ENCODE measurements at regions not wholly inside any gene's neighbourhood (a gene's known extent, or its start where the extent isn't known, plus 50 kb on each side); places are given as distances from the start of the nearest gene placed in this dataset.

GRCh38 chr7:156487811-156488533 is 152.6 kb upstream of the RNF32 start:
- no peaks in the 10 kb centered on the region for H3K36me3 Mint-ChIP-seq (ENCODE audit: low read depth, unreplicated experiment)
- Histone ChIP-seq H3K79me2 (ENCODE audit: insufficient read depth, low read length) (no peaks in the 10 kb centered on the region), H3K27me3 (ENCODE audit: insufficient read depth, low read length) (no peaks in the 10 kb centered on the region), H3K9me3 (ENCODE audit: insufficient read depth, low read depth, low read length) (no peaks in the 10 kb centered on the region), H3K9ac (ENCODE audit: low read length) (no peak overlapping the region), H3K4me3 (ENCODE audit: insufficient read depth, low read depth, low read length) (no peak overlapping the region), H4K20me1 (ENCODE audit: insufficient read depth, low read length) (no peaks in the 10 kb centered on the region), H3K4me2 (ENCODE audit: low read length) (no peak overlapping the region), H2AFZ (ENCODE audit: low read depth, low read length) (no peak overlapping the region), H3K27ac (ENCODE audit: low read depth, low read length) (no peak overlapping the region), H3K4me1 (ENCODE audit: insufficient read depth, low read length) (no peaks in the 10 kb centered on the region), H3K36me3 (ENCODE audit: insufficient read depth, low read length) (no peaks in the 10 kb centered on the region)
- H3K27ac Mint-ChIP-seq (ENCODE audit: unreplicated experiment): no peak overlapping the region
- H3K4me3 Mint-ChIP-seq (ENCODE audit: unreplicated experiment): no peak overlapping the region
- FAIRE-seq (no peak), DNase-seq (ENCODE audit: low read depth) (no peak)
- TF ChIP-seq CTCF (IDR thresholded peaks at IDR 0.05; ENCODE audit: insufficient read depth, low read depth, low read length): no peak
- TF ChIP-seq EZH2 (IDR thresholded peaks at IDR 0.05; ENCODE audit: insufficient read depth, low read length): no peak
- H3K4me1 Mint-ChIP-seq (ENCODE audit: low read depth, unreplicated experiment): no peaks in the 10 kb centered on the region
- peaks cover 19% of the 10 kb centered on the region for H3K27me3 Mint-ChIP-seq (ENCODE audit: low read depth, unreplicated experiment)
- H3K9me3 Mint-ChIP-seq (ENCODE audit: unreplicated experiment): no peaks in the 10 kb centered on the region

- H2AFZ ChIP-seq (ENCODE audit: low read depth, low read length): no peak overlapping the region
- H3K36me3 Mint-ChIP-seq (ENCODE audit: low read depth, unreplicated experiment): no peaks in the 10 kb centered on the region
- H3K4me3 Mint-ChIP-seq (ENCODE audit: unreplicated experiment): no peak overlapping the region
- no peaks in the 10 kb centered on the region for H3K27me3 ChIP-seq (ENCODE audit: insufficient read depth, low read length)
- no peaks in the 10 kb centered on the region for H3K9me3 ChIP-seq (ENCODE audit: insufficient read depth, low read depth, low read length)
- H3K9me3 Mint-ChIP-seq (ENCODE audit: unreplicated experiment): peaks cover 1% of the 10 kb centered on the region
- H3K27me3 Mint-ChIP-seq (ENCODE audit: low read depth, unreplicated experiment): peaks cover 26% of the 10 kb centered on the region
- H4K20me1 ChIP-seq (ENCODE audit: insufficient read depth, low read length): no peaks in the 10 kb centered on the region
- FAIRE-seq (no peak), DNase-seq (ENCODE audit: low read depth) (no peak)
- no peak overlapping the region for H3K9ac ChIP-seq (ENCODE audit: low read length)
- TF ChIP-seq EZH2 (IDR thresholded peaks at IDR 0.05; ENCODE audit: insufficient read depth, low read length) (no peak), CTCF (IDR thresholded peaks at IDR 0.05; ENCODE audit: insufficient read depth, low read depth, low read length) (no peak)
- no peaks in the 10 kb centered on the region for H3K36me3 ChIP-seq (ENCODE audit: insufficient read depth, low read length)
- H3K4me3 ChIP-seq (ENCODE audit: insufficient read depth, low read depth, low read length): no peak overlapping the region
- H3K4me1 Mint-ChIP-seq (ENCODE audit: low read depth, unreplicated experiment): peaks cover 3% of the 10 kb centered on the region
- H3K27ac Mint-ChIP-seq (ENCODE audit: unreplicated experiment): no peak overlapping the region
- no peak overlapping the region for H3K27ac ChIP-seq (ENCODE audit: low read depth, low read length)
- H3K79me2 ChIP-seq (ENCODE audit: insufficient read depth, low read length): no peaks in the 10 kb centered on the region
- peaks cover under 1% of the 10 kb centered on the region for H3K4me1 ChIP-seq (ENCODE audit: insufficient read depth, low read length)
- H3K4me2 ChIP-seq (ENCODE audit: low read length): no peak overlapping the region
Measured at GRCh38 chr7:156480671-156481070, 159.9 kb upstream of the RNF32 start.

- Mint-ChIP-seq H3K4me1 (ENCODE audit: low read depth, unreplicated experiment) (peaks cover 12% of the 10 kb centered on the region), H3K27ac (ENCODE audit: unreplicated experiment) (no peak overlapping the region), H3K36me3 (ENCODE audit: low read depth, unreplicated experiment) (no peaks in the 10 kb centered on the region), H3K9me3 (ENCODE audit: unreplicated experiment) (peaks cover 1% of the 10 kb centered on the region), H3K27me3 (ENCODE audit: low read depth, unreplicated experiment) (peaks cover 21% of the 10 kb centered on the region), H3K4me3 (ENCODE audit: unreplicated experiment) (no peak overlapping the region)
- H3K79me2 ChIP-seq (ENCODE audit: insufficient read depth, low read length): no peaks in the 10 kb centered on the region
- H3K27me3 ChIP-seq (ENCODE audit: insufficient read depth, low read length): no peaks in the 10 kb centered on the region
- H2AFZ ChIP-seq (ENCODE audit: low read depth, low read length): no peak overlapping the region
- no peak overlapping the region for H3K4me2 ChIP-seq (ENCODE audit: low read length)
- no peaks in the 10 kb centered on the region for H3K36me3 ChIP-seq (ENCODE audit: insufficient read depth, low read length)
- no peak overlapping the region for H3K4me3 ChIP-seq (ENCODE audit: insufficient read depth, low read depth, low read length)
- H3K4me1 ChIP-seq (ENCODE audit: insufficient read depth, low read length): peaks cover 8% of the 10 kb centered on the region
- no peak overlapping the region for H3K27ac ChIP-seq (ENCODE audit: low read depth, low read length)
- no peak for FAIRE-seq
- H3K9ac ChIP-seq (ENCODE audit: low read length): no peak overlapping the region
- no peaks in the 10 kb centered on the region for H4K20me1 ChIP-seq (ENCODE audit: insufficient read depth, low read length)
- no peaks in the 10 kb centered on the region for H3K9me3 ChIP-seq (ENCODE audit: insufficient read depth, low read depth, low read length)
- TF ChIP-seq CTCF (IDR thresholded peaks at IDR 0.05; ENCODE audit: insufficient read depth, low read depth, low read length) (no peak), EZH2 (IDR thresholded peaks at IDR 0.05; ENCODE audit: insufficient read depth, low read length) (no peak)
- DNase-seq (ENCODE audit: low read depth): no peak
Measured at GRCh38 chr7:156479596-156479995, 161.0 kb upstream of the RNF32 start.
